Fibroblast of skin of left quadriceps (primary cell): ENCODE measurements at regions not wholly inside any gene's neighbourhood (a gene's known extent, or its start where the extent isn't known, plus 50 kb on each side); places are given as distances from the start of the nearest gene placed in this dataset.

Source experiments
- DNase-seq, 2 experiments: peaks; one replicate each; pipeline ENCODE4 v3.0.0-alpha.2; 2013; ENCODE audit warnings: low read depth in 2 of 2

- no peak for DNase-seq
Measured at GRCh38 chr10:85008488-85009184, 680.2 kb downstream of the CCSER2 start.

GRCh38 chr10:85012305-85012704, 683.9 kb downstream of the CCSER2 start:
- no peak for DNase-seq

GRCh38 chr10:85026878-85027467, 698.6 kb downstream of the CCSER2 start:
- no peak for DNase-seq

GRCh38 chr10:85032981-85033380, 704.6 kb downstream of the CCSER2 start:
- DNase-seq: no peak

- DNase-seq: no peak
Measured at GRCh38 chr10:85036661-85037060, 708.3 kb downstream of the CCSER2 start.

- DNase-seq: no peak
Measured at GRCh38 chr10:85039311-85039710, 710.9 kb downstream of the CCSER2 start.

- no peak for DNase-seq
Measured at GRCh38 chr10:85043207-85043606, 714.8 kb downstream of the CCSER2 start.

GRCh38 chr10:85045046-85045445, 716.7 kb downstream of the CCSER2 start:
- no peak for DNase-seq

GRCh38 chr10:85047170-85047834, 718.9 kb downstream of the CCSER2 start:
- DNase-seq: no peak

- DNase-seq: no peak
Measured at GRCh38 chr10:85047979-85048378, 719.6 kb downstream of the CCSER2 start.

GRCh38 chr10:85048644-85049043, 720.3 kb downstream of the CCSER2 start:
- DNase-seq: no peak

- DNase-seq: no peak
Measured at GRCh38 chr10:85060944-85061343, 732.6 kb downstream of the CCSER2 start.

GRCh38 chr10:85061401-85061800, 733.0 kb downstream of the CCSER2 start:
- no peak for DNase-seq

- DNase-seq: no peak
Measured at GRCh38 chr10:85067955-85068354, 739.6 kb downstream of the CCSER2 start.

- DNase-seq: no peak
Measured at GRCh38 chr10:85080934-85081333, 752.5 kb downstream of the CCSER2 start.

GRCh38 chr10:85098835-85099521, 770.6 kb downstream of the CCSER2 start:
- no peak for DNase-seq

- DNase-seq: no peak
Measured at GRCh38 chr10:85100495-85100894, 772.1 kb downstream of the CCSER2 start.

GRCh38 chr10:85105614-85106255, 777.3 kb downstream of the CCSER2 start:
- DNase-seq: no peak

- no peak for DNase-seq
Measured at GRCh38 chr10:85111271-85111670, 782.9 kb downstream of the CCSER2 start.

- DNase-seq: no peak
Measured at GRCh38 chr10:85124603-85125051, 796.2 kb downstream of the CCSER2 start.

- no peak for DNase-seq
Measured at GRCh38 chr10:85137253-85137652, 808.9 kb downstream of the CCSER2 start.

- no peak for DNase-seq
Measured at GRCh38 chr10:85138046-85138445, 809.7 kb downstream of the CCSER2 start.
